Body of pancreas (tissue), 4 donors: ENCODE measurements at regions not wholly inside any gene's neighbourhood (a gene's known extent, or its start where the extent isn't known, plus 50 kb on each side); places are given as distances from the start of the nearest gene placed in this dataset.

Source experiments
- ATAC-seq: fragments of 150-250 bp; one replicate; pipeline ENCODE4 v1.9.1; 2016
- DNase-seq, 4 donors: peaks; one replicate each; pipeline ENCODE4 v3.0.0-alpha.2; 2019
- H3K27ac ChIP-seq, 4 donors: fragments of 200-600 bp; sonication (generic); 1 replicate in 3 of 4; 2 replicates in 1 of 4; pipeline versions ENCODE4 v1.5.1 to v1.6.1; 2016 to 2019; ENCODE audit warnings: mild to moderate bottlenecking in 1 of 4, mixed read lengths in 1 of 4, moderate library complexity in 1 of 4
- H3K27me3 ChIP-seq, 2 donors: fragments of 200-600 bp; sonication (generic); one replicate each; pipeline ENCODE4 v1.6.0; 2016; ENCODE audit warnings: mild to moderate bottlenecking in 1 of 2
- H3K36me3 ChIP-seq, 2 donors: fragments of 200-600 bp; sonication (generic); replicated peaks in 1 of 2; 2 replicates each; pipeline ENCODE4 v1.5.1; 2016; ENCODE audit warnings: low read depth in 2 of 2; ENCODE audit not compliant: insufficient read depth in 1 of 2
- H3K4me1 ChIP-seq: fragments of 200-600 bp; sonication (generic); one replicate; pipeline ENCODE4 v1.6.0; 2016
- H3K4me3 ChIP-seq, 2 donors: fragments of 200-600 bp; sonication (generic); 1 replicate in 1 of 2; 2 replicates in 1 of 2; pipeline ENCODE4 v1.5.1; 2016 to 2019
- H3K9me3 ChIP-seq, 3 donors: fragments of 200-600 bp; sonication (generic); 1 replicate in 2 of 3; 2 replicates in 1 of 3; pipeline ENCODE4 v1.5.1; 2016
- POLR2A ChIP-seq, 3 donors: fragments of 450-650 bp; IDR thresholded peaks; one replicate each; pipeline ENCODE4 v1.6.1; 2016; ENCODE audit warnings: antibody characterized with exemption in 3 of 3, mild to moderate bottlenecking in 2 of 3
- WGBS, 2 donors: methylation state at CpG; one replicate each; pipeline ENCODE4 v1.1.5; 2017; 5-methylcytosine and 5-hydroxymethylcytosine counted together
- intact Hi-C: fragments of 100-400 bp; cut with DNase I; formaldehyde crosslinking; loops from one replicate; pipeline ENCODE4 v1.15.1; 2023
- TF ChIP-seq, protein P1 (sequence below), 7 experiments: fragments of 450-650 bp in 4 of 7; fragments of 200-600 bp in 3 of 7; sonication (generic) in 3 of 7; IDR thresholded peaks; one replicate each; pipeline ENCODE4 v1.5.1; 2016 to 2019; ENCODE audit warnings: antibody characterized with exemption in 7 of 7

DNA sequence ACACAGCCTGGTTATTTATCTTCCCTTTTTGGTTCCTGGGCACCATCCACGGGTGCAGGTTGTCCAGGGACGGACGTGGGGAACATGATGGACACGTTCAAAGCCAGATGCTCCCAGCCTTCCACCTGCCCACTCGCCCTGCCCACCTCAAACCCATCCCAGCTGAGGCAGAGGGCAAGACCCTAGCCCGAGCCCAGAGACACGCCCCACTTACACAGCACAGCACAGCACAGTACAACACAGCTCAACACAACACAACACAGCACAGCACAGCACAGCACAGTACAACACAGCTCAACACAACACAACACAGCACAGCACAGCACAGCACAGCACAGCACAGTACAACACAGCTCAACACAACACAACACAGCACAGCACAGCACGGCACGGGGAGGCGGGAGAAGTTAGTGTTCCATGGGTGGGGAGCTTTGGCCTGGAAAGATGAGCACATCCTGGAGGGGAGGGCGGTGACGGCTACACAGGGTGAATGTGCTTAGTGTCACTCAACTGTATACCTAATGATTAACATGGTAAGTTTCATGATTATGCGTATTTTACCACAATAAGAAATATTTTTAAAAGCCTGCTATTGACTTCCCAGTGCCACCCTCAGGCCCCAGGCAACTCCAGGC is 1507.5 kb downstream of the BRD1 start:
- Histone ChIP-seq H3K4me3 (no peak overlapping the region), H3K9me3 (no peaks in the 10 kb centered on the region), H3K36me3 (no peaks in the 10 kb centered on the region), H3K27ac (no peak overlapping the region), H3K27me3 (no peaks in the 10 kb centered on the region), H3K4me1 (no peaks in the 10 kb centered on the region)
- 49 to 51% methylated on average over 12 to 13 of the region's 13 CpGs for WGBS, 2 donors
- intact Hi-C loops, result no loop called here
- DNase-seq (no peak), ATAC-seq (no peak)
- TF ChIP-seq POLR2A (IDR thresholded peaks at IDR 0.05), result no peak
- TF ChIP-seq, protein P1, sequence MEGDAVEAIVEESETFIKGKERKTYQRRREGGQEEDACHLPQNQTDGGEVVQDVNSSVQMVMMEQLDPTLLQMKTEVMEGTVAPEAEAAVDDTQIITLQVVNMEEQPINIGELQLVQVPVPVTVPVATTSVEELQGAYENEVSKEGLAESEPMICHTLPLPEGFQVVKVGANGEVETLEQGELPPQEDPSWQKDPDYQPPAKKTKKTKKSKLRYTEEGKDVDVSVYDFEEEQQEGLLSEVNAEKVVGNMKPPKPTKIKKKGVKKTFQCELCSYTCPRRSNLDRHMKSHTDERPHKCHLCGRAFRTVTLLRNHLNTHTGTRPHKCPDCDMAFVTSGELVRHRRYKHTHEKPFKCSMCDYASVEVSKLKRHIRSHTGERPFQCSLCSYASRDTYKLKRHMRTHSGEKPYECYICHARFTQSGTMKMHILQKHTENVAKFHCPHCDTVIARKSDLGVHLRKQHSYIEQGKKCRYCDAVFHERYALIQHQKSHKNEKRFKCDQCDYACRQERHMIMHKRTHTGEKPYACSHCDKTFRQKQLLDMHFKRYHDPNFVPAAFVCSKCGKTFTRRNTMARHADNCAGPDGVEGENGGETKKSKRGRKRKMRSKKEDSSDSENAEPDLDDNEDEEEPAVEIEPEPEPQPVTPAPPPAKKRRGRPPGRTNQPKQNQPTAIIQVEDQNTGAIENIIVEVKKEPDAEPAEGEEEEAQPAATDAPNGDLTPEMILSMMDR (IDR thresholded peaks at IDR 0.05), result no peak

DNA sequence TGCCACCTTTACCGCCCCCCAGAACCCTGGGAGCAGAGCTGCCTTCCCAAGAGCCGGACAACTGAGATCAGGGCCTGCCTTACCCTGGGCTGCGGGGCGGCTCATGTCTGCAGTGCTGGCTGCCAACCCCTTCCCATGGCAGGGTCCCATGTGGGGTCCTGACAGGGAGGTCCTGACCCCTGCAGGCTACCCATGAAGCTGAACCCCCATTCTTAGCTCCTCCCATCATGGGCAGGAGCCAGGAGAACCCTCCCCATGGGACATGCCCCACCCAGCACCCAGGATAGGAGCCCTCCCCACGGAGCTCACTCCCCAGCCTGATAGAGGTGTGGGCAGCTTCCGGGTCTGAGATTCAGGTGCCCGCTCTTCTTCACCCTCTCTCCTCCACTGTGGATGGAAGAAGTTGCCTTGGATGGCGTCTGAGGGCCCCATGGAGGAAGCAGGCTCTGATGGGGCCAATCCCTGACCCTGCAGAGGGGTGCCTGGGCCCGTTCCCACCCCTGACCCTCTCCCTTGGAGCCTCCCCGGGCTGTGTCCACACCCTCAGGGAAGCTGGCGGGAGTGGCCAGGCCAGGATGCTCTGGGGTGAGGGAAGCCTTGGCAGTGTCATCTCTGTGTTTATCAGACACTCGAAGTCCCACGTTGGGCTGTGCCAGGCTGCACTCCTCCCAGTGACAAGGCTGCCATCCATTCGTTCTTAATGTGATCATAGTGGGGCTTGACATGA is 1508.2 kb downstream of the BRD1 start:
- DNase-seq, result no peak

DNA sequence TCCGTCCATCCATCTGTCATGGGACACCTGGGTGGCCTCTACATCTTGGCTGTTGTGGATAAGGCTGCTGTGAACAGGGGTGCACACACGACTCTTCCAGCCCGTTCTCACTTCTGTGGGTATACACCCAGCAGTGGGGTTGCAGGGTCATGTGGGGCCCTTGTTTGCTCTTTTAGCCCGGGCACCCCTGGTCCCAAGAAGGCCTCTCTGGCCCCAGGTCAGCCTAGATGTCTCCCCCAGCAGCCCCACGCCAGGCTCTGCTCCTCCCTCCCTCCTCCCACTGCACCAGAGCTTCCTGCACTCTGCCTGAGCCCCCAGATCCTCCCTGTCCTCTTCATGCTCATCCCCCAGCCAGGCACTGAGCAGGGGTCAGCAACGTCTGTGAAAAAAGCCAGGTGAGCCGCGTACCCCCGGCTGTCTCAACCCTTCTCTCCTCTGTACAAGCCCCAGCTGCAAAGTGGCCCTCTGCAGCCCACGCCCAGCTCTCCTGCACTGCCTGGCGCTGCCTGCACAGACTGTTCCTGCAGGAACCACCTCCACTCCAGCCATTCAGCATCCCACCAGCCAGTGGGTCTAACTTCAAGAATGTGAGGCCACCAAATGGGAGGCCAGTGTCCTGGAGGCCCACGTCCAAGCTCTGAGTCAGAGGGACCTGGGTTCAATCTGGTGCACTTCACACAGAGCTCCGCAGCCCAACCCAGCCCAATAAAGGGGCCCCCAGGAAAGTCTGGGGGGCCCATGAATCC is 1508.9 kb downstream of the BRD1 start:
- H3K36me3 ChIP-seq, result no peaks in the 10 kb centered on the region
- WGBS, 2 donors, result 44 to 52% methylated on average over 11 to 13 of the region's 13 CpGs
- no peaks in the 10 kb centered on the region for H3K9me3 ChIP-seq
- no peak overlapping the region for H3K27ac ChIP-seq
- DNase-seq (peak in 1 of 4 donors; percentile 0), ATAC-seq (no peak)
- TF ChIP-seq, protein P1 (IDR thresholded peaks at IDR 0.05), result no peak
- TF ChIP-seq POLR2A (IDR thresholded peaks at IDR 0.05), result no peak
- H3K4me3 ChIP-seq, result no peak overlapping the region
- H3K4me1 ChIP-seq, result no peaks in the 10 kb centered on the region
- no peaks in the 10 kb centered on the region for H3K27me3 ChIP-seq
- intact Hi-C loops, result no loop called here

More for the DNA sequence above, 1508.2 kb downstream of the BRD1 start:
- H3K27ac ChIP-seq, result no peak overlapping the region
- WGBS, 2 donors, result 57 to 59% methylated on average over 7 to 14 of the region's 14 CpGs
- H3K27me3 ChIP-seq, result no peaks in the 10 kb centered on the region
- intact Hi-C loops, result no loop called here
- H3K4me1 ChIP-seq, result no peaks in the 10 kb centered on the region
- no peaks in the 10 kb centered on the region for H3K9me3 ChIP-seq
- no peak for ATAC-seq
- no peak overlapping the region for H3K4me3 ChIP-seq
- no peaks in the 10 kb centered on the region for H3K36me3 ChIP-seq
- TF ChIP-seq, protein P1 (IDR thresholded peaks at IDR 0.05), result no peak
- TF ChIP-seq POLR2A (IDR thresholded peaks at IDR 0.05), result no peak

DNA sequence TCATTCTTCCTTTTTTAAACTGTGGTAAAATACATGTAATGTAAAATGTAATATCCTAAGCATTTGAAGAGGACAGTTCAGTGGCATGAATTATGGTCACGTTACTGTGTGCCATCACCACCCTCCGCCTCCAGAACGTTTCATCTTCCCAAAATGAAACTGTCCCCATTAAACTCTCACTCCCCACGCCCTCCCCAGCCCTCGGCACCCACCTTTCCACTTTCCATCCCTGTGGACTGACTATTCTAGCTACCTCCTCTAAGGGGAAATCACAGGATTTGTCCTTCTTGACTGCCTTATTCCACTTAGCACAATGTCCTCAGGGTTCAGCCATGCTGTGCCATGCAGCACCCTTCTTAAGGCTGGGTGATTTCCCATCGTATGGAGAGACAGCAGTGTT is 1509.5 kb downstream of the BRD1 start:
- Histone ChIP-seq H3K9me3 (no peaks in the 10 kb centered on the region), H3K36me3 (no peaks in the 10 kb centered on the region), H3K4me3 (no peak overlapping the region), H3K4me1 (no peaks in the 10 kb centered on the region), H3K27ac (no peak overlapping the region), H3K27me3 (no peaks in the 10 kb centered on the region)
- DNase-seq (no peak), ATAC-seq (no peak)
- TF ChIP-seq, protein P1 (IDR thresholded peaks at IDR 0.05), result no peak
- no peak for TF ChIP-seq POLR2A (IDR thresholded peaks at IDR 0.05)
- intact Hi-C loops, result no loop called here
- WGBS, 2 donors, result 48 to 61% methylated on average over 6 of the region's 6 CpGs
